LNCaP clone FGC (cell line): ENCODE measurements at regions not wholly inside any gene's neighbourhood (a gene's known extent, or its start where the extent isn't known, plus 50 kb on each side); places are given as distances from the start of the nearest gene placed in this dataset.

Source experiments
- DNase-seq: peaks from one replicate; pipeline ENCODE4 v3.0.0-alpha.2; 2011; ENCODE audit warnings: low read depth
- H3K4me3 ChIP-seq: 2 replicates; pipeline ENCODE4 v1.5.1; 2011; ENCODE audit warnings: mild to moderate bottlenecking, low read depth, low read length, control low read depth
- TF ChIP-seq, protein P1 (sequence below): IDR thresholded peaks from 2 replicates; pipeline ENCODE4 v1.5.1; 2012; ENCODE audit warnings: mild to moderate bottlenecking; ENCODE audit not compliant: control insufficient read depth, insufficient read depth; ENCODE audit errors: extremely low read depth

GRCh38 chr11:19558189-19558986 lies 154.2 kb upstream of the NAV2 start:
- no peak for DNase-seq
- TF ChIP-seq, protein P1, sequence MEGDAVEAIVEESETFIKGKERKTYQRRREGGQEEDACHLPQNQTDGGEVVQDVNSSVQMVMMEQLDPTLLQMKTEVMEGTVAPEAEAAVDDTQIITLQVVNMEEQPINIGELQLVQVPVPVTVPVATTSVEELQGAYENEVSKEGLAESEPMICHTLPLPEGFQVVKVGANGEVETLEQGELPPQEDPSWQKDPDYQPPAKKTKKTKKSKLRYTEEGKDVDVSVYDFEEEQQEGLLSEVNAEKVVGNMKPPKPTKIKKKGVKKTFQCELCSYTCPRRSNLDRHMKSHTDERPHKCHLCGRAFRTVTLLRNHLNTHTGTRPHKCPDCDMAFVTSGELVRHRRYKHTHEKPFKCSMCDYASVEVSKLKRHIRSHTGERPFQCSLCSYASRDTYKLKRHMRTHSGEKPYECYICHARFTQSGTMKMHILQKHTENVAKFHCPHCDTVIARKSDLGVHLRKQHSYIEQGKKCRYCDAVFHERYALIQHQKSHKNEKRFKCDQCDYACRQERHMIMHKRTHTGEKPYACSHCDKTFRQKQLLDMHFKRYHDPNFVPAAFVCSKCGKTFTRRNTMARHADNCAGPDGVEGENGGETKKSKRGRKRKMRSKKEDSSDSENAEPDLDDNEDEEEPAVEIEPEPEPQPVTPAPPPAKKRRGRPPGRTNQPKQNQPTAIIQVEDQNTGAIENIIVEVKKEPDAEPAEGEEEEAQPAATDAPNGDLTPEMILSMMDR: no peak
- no peak overlapping the region for H3K4me3 ChIP-seq

- no peak overlapping the region for H3K4me3 ChIP-seq
- TF ChIP-seq, protein P1: peak; percentile 93
- peak; percentile 25 for DNase-seq
These were observed 154.9 kb upstream of the NAV2 start for GRCh38 chr11:19557720-19558140.

- DNase-seq: no peak
- H3K4me3 ChIP-seq: no peak overlapping the region
- TF ChIP-seq, protein P1: no peak
These were observed 155.5 kb upstream of the NAV2 start for GRCh38 chr11:19557185-19557584.

DNA sequence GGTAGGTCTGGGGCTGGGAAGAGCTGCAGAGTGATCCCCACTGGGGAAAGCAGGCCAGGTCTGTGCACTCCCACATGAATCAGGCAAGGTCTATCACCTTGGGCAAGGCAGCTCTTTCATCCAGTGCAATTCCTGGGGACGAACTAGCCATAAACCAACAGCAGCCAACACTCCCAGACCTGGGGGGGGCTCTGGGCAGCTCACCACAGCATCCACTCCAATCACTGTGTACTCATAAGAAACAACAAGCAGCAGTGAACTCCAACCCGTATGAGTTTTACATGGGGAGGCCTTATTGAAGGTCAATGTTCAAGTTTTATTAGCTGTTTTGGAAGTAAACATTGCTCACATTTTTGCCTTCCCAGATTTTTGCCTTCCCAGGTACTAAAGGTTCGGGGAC lies 157.4 kb upstream of the NAV2 start:
- no peak for DNase-seq
- H3K4me3 ChIP-seq: no peak overlapping the region
- TF ChIP-seq, protein P1: no peak

DNA sequence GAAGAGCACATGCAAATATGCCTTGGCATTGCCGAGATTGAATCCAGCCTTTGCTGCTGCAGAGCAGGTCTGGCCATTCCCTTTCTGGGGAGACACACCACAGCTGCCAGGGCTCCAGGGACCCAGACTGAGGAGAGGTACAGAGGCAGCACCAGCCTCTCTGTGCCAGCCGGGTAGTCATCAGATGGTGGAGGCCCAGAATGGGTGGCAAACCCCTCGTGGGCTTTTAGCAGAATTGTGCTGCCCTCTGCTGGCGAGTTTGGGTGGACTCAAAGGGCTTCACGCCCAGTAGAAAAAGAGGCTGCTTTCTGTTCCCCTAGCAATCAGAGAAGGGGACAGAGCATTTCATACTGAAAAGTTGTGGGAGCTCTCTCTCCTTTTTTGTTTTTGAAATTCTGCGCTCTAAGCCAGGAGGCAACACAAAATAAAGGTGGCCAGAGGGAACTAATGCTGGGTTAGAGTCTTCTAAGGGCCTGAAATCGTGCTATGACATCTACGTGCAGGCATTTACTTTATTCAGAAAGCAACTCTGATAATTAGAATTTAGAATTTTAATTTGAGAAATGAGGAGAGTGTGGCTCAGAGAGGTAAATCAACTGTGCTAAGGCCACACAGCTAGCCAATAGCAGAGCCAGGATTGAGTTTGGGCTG lies 158.8 kb upstream of the NAV2 start:
- TF ChIP-seq, protein P1: peak; percentile 79
- no peak overlapping the region for H3K4me3 ChIP-seq
- peak; percentile 21 for DNase-seq

GRCh38 chr11:19552656-19553260 lies 159.9 kb upstream of the NAV2 start:
- DNase-seq: no peak
- TF ChIP-seq, protein P1: no peak
- H3K4me3 ChIP-seq: no peak overlapping the region
